A549 (cell line): ENCODE measurements at regions not wholly inside any gene's neighbourhood (a gene's known extent, or its start where the extent isn't known, plus 50 kb on each side); places are given as distances from the start of the nearest gene placed in this dataset.

ENCODE experiments used
- ATAC-seq, 2 experiments: fragments of 200-7000 bp in 1 of 2; fragments of >200 bp in 1 of 2; cut with Nextera tagmentation in 1 of 2; cut with Tn5 transposase in 1 of 2; 3 replicates each; pipeline versions ENCODE4 v1.8.0 to v1.9.1; 2018 to 2020; ENCODE audit warnings: mild to moderate bottlenecking in 1 of 2, moderate library complexity in 1 of 2
- CTCF ChIA-PET: fragments of 300-600 bp; sonication (Branson Sonifier 250); formaldehyde crosslinking; extraction: SDS; loops from one replicate; lab custom pipeline; 2021; ENCODE audit warnings: antibody characterized with exemption, inconsistent platforms; lab: Yijun Ruan, JAX
- POLR2A ChIA-PET: fragments of 350-600 bp; formaldehyde crosslinking; extraction: SDS; loops from one replicate; lab custom pipeline; 2021; ENCODE audit warnings: antibody characterized with exemption, inconsistent platforms; lab: Yijun Ruan, JAX
- DNase-seq, 2 experiments: peaks; one replicate each; pipeline versions ENCODE4 v3.0.0 to v3.0.0-alpha.2; 2011 to 2016; ENCODE audit warnings: low read depth in 1 of 2, low spot score in 1 of 2
- FAIRE-seq: peaks from 2 replicates; lab custom pipeline; 2011; peaks lifted over from hg19 to GRCh38; lab: Jason Lieb, UNC
- H3K27ac ChIP-seq, 2 experiments: fragments of >200 bp; sonication (Bioruptor Twin); formaldehyde crosslinking; 3 replicates each; pipeline ENCODE4 v1.5.1; 2016 to 2017
- H3K4me1 ChIP-seq: fragments of >200 bp; sonication (Bioruptor Twin); formaldehyde crosslinking; 3 replicates; pipeline ENCODE4 v1.6.1; 2016
- H3K4me2 ChIP-seq: fragments of >200 bp; sonication (Bioruptor Twin); formaldehyde crosslinking; 3 replicates; pipeline ENCODE4 v1.6.1; 2016
- H3K4me3 ChIP-seq: fragments of >200 bp; sonication (Bioruptor Twin); formaldehyde crosslinking; 3 replicates; pipeline ENCODE4 v1.5.1; 2016
- H3K9me3 ChIP-seq: fragments of >200 bp; sonication (Bioruptor Twin); formaldehyde crosslinking; 3 replicates; pipeline ENCODE4 v1.6.1; 2016
- ATOH8 ChIP-seq: fragments of 250-450 bp; sonication (Bioruptor Pico); IDR thresholded peaks from 2 replicates; pipeline ENCODE4 v1.5.0; 2020; ENCODE audit warnings: low read depth, mild to moderate bottlenecking, moderate library complexity
- CHD2 ChIP-seq: fragments of 150-350 bp; IDR thresholded peaks from 2 replicates; pipeline ENCODE4 v1.6.1; 2014; ENCODE audit warnings: low read length; ENCODE audit not compliant: partially characterized antibody
- CHD4 ChIP-seq: fragments of 200-600 bp; sonication (generic); IDR thresholded peaks from 2 replicates; pipeline ENCODE4 v1.6.1; 2016; ENCODE audit warnings: antibody characterized with exemption, mild to moderate bottlenecking, borderline replicate concordance
- CTCF ChIP-seq: fragments of >200 bp; sonication (Bioruptor Twin); formaldehyde crosslinking; IDR thresholded peaks from 3 replicates; pipeline ENCODE4 v1.5.1; 2016
- E2F6 ChIP-seq: IDR thresholded peaks from 2 replicates; pipeline ENCODE4 v1.6.1; 2012; ENCODE audit warnings: low read depth, borderline replicate concordance
- EHF ChIP-seq: fragments of 250-450 bp; sonication (Bioruptor Pico); IDR thresholded peaks from 2 replicates; pipeline ENCODE4 v1.5.0; 2020; ENCODE audit warnings: mild to moderate bottlenecking
- ELK1 ChIP-seq: fragments of 150-350 bp; IDR thresholded peaks from 2 replicates; pipeline ENCODE4 v1.6.1; 2014; ENCODE audit warnings: low read depth, mild to moderate bottlenecking, low read length
- EP300 ChIP-seq, 2 experiments: fragments of >200 bp; sonication (Bioruptor Twin); formaldehyde crosslinking; IDR thresholded peaks; 2 replicates in 1 of 2; 3 replicates in 1 of 2; pipeline ENCODE4 v1.6.1; 2016 to 2017
- FOSL2 ChIP-seq, 2 experiments: fragments of 450-650 bp in 1 of 2; fragments of >200 bp in 1 of 2; sonication (Bioruptor Twin) in 1 of 2; formaldehyde crosslinking; IDR thresholded peaks; 2 replicates each; pipeline versions ENCODE4 v1.5.0 to v1.6.1; 2016 to 2020; ENCODE audit warnings: mild to moderate bottlenecking in 1 of 2, moderate library complexity in 1 of 2
- FOXS1 ChIP-seq: fragments of 250-450 bp; sonication (Bioruptor Pico); IDR thresholded peaks from 2 replicates; pipeline ENCODE4 v1.5.0; 2020; ENCODE audit warnings: mild to moderate bottlenecking, moderate library complexity
- HEYL ChIP-seq: fragments of 250-450 bp; sonication (Bioruptor Pico); IDR thresholded peaks from 2 replicates; pipeline ENCODE4 v1.8.0; 2021; ENCODE audit warnings: mild to moderate bottlenecking, moderate library complexity
- POLR2AphosphoS2 ChIP-seq: conservative IDR thresholded peaks from 2 replicates; pipeline ENCODE4 v1.6.1; 2012; ENCODE audit warnings: low read length, improper control_type of control experiment, inconsistent platforms
- RAD21 ChIP-seq, 2 experiments: fragments of >200 bp in 1 of 2; sonication (Bioruptor Twin) in 1 of 2; formaldehyde crosslinking in 1 of 2; IDR thresholded peaks in 1 of 2; conservative IDR thresholded peaks in 1 of 2; 2 replicates in 1 of 2; 3 replicates in 1 of 2; pipeline ENCODE4 v1.6.1; 2012 to 2018; ENCODE audit warnings: inconsistent platforms in 1 of 2
- RARB ChIP-seq: fragments of 250-450 bp; sonication (Bioruptor Pico); IDR thresholded peaks from 2 replicates; pipeline ENCODE4 v1.8.0; 2021; ENCODE audit warnings: mild to moderate bottlenecking, moderate library complexity
- SMC3 ChIP-seq: fragments of >200 bp; sonication (Bioruptor Twin); formaldehyde crosslinking; IDR thresholded peaks from 3 replicates; pipeline ENCODE4 v1.6.1; 2018; ENCODE audit warnings: inconsistent platforms
- TFCP2L1 ChIP-seq: fragments of 250-450 bp; sonication (Bioruptor Pico); IDR thresholded peaks from 2 replicates; pipeline ENCODE4 v1.5.0; 2021; ENCODE audit warnings: mild to moderate bottlenecking
- ZC3H11A ChIP-seq: fragments of 450-650 bp; IDR thresholded peaks from 2 replicates; pipeline ENCODE4 v1.6.1; 2014; ENCODE audit warnings: antibody characterized with exemption, mild to moderate bottlenecking
- ZNF302 ChIP-seq: fragments of 250-450 bp; sonication (Bioruptor Pico); IDR thresholded peaks from 2 replicates; pipeline ENCODE4 v1.9.0; 2021; ENCODE audit warnings: inconsistent platforms, mild to moderate bottlenecking, moderate library complexity
- ZSCAN20 ChIP-seq: fragments of 250-450 bp; sonication (Bioruptor Pico); IDR thresholded peaks from 2 replicates; pipeline ENCODE4 v1.8.0; 2022; ENCODE audit warnings: mild to moderate bottlenecking, moderate library complexity
- WGBS: methylation state at CpG from one replicate; pipeline ENCODE4 v1.1.6; 2017; ENCODE audit errors: missing lambda C conversion rate; 5-methylcytosine and 5-hydroxymethylcytosine counted together
- TF ChIP-seq, protein P1 (sequence below): IDR thresholded peaks from 2 replicates; pipeline ENCODE4 v1.6.1; 2012
- TF ChIP-seq, protein P2 (sequence below): fragments of >200 bp; sonication (Bioruptor Twin); formaldehyde crosslinking; IDR thresholded peaks from 2 replicates; pipeline ENCODE4 v1.6.1; 2016

GRCh38 chrX:18051690-18052089 lies 169.0 kb downstream of the BEND2 start:
- DNase-seq, result no peak
- Histone ChIP-seq H3K27ac (no peak overlapping the region), H3K4me2 (no peak overlapping the region), H3K4me1 (no peaks in the 10 kb centered on the region), H3K4me3 (no peak overlapping the region), H3K9me3 (peaks cover 4% of the 10 kb centered on the region; the same call in 1 of the 3 replicates)
- ChIA-PET CTCF (no interaction called here), POLR2A (no interaction called here)
- no peak for ATAC-seq
- peak; percentile 93 for FAIRE-seq
- no peak for TF ChIP-seq CHD2
- no peak for TF ChIP-seq POLR2AphosphoS2
- TF ChIP-seq CTCF, result no peak
- TF ChIP-seq HEYL (CRISPR knock-in tag), result no peak
- TF ChIP-seq CHD4, result no peak
- no peak for TF ChIP-seq SMC3
- no peak for TF ChIP-seq RARB
- TF ChIP-seq, protein P1, sequence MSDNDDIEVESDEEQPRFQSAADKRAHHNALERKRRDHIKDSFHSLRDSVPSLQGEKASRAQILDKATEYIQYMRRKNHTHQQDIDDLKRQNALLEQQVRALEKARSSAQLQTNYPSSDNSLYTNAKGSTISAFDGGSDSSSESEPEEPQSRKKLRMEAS, result no peak
- no peak for TF ChIP-seq FOSL2 (IDR thresholded peaks at IDR 0.05)
- no peak for TF ChIP-seq FOSL2 (CRISPR knock-in tag; IDR thresholded peaks at IDR 0.05)
- TF ChIP-seq RAD21 (conservative IDR thresholded peaks at IDR 0.05 in 1 of 2, IDR thresholded peaks at IDR 0.05 in 1 of 2), result no peak
- no peak for TF ChIP-seq TFCP2L1 (CRISPR knock-in tag)
- TF ChIP-seq EHF (CRISPR knock-in tag), result no peak
- no peak for TF ChIP-seq EP300 (IDR thresholded peaks at IDR 0.05)
- no peak for TF ChIP-seq ELK1
- no peak for TF ChIP-seq ZC3H11A
- 17% methylated on average over 1 of the region's 1 CpG for WGBS

GRCh38 chrX:18047491-18047890 lies 173.2 kb downstream of the BEND2 start:
- ATAC-seq (no peak), DNase-seq (no peak), FAIRE-seq (peak; percentile 92)
- H3K9me3 ChIP-seq, result no peaks in the 10 kb centered on the region
- H3K27ac ChIP-seq, result no peak overlapping the region
- CTCF ChIA-PET, result no interaction called here
- 6% methylated on average over 3 of the region's 3 CpGs for WGBS
- H3K4me2 ChIP-seq, result no peak overlapping the region
- TF ChIP-seq ZNF302 (CRISPR knock-in tag) (no peak), ZSCAN20 (no peak), ATOH8 (CRISPR knock-in tag) (no peak), E2F6 (no peak), RARB (no peak), ELK1 (no peak), FOXS1 (CRISPR knock-in tag) (no peak)
- TF ChIP-seq, protein P2, sequence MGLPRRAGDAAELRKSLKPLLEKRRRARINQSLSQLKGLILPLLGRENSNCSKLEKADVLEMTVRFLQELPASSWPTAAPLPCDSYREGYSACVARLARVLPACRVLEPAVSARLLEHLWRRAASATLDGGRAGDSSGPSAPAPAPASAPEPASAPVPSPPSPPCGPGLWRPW, result no peak
- no peaks in the 10 kb centered on the region for H3K4me1 ChIP-seq
- H3K4me3 ChIP-seq, result no peak overlapping the region
- POLR2A ChIA-PET, result no interaction called here
